Smooth muscle cell (in vitro differentiated cells): ENCODE measurements at regions not wholly inside any gene's neighbourhood (a gene's known extent, or its start where the extent isn't known, plus 50 kb on each side); places are given as distances from the start of the nearest gene placed in this dataset.

Source experiments
- DNase-seq: peaks from one replicate; lab custom pipeline; 2025; ENCODE audit not compliant: unreplicated experiment; lab: John Stamatoyannopoulos, UW
- H2AFZ ChIP-seq: fragments of 200-600 bp; sonication (generic); 2 replicates; pipeline ENCODE4 v1.6.0; 2016; ENCODE audit warnings: antibody characterized with exemption, low read depth, mild to moderate bottlenecking
- H3F3A ChIP-seq: fragments of 200-600 bp; sonication (generic); 2 replicates; pipeline ENCODE4 v1.6.0; 2017; ENCODE audit warnings: antibody characterized with exemption, low read depth
- H3K27ac ChIP-seq: fragments of 200-600 bp; sonication (generic); 2 replicates; pipeline ENCODE4 v1.5.1; 2016; ENCODE audit warnings: low read depth, mild to moderate bottlenecking
- H3K27me3 ChIP-seq: fragments of 200-600 bp; sonication (generic); 2 replicates; pipeline ENCODE4 v1.6.1; 2016; ENCODE audit warnings: low read depth, mild to moderate bottlenecking
- H3K36me3 ChIP-seq: fragments of 200-600 bp; sonication (generic); 2 replicates; pipeline ENCODE4 v1.5.1; 2016; ENCODE audit warnings: low read depth
- H3K4me1 ChIP-seq: fragments of 200-600 bp; sonication (generic); 2 replicates; pipeline ENCODE4 v1.5.1; 2016; ENCODE audit warnings: low read depth
- H3K4me2 ChIP-seq: fragments of 200-600 bp; sonication (generic); 2 replicates; pipeline ENCODE4 v1.6.0; 2016; ENCODE audit warnings: mild to moderate bottlenecking
- H3K4me3 ChIP-seq: fragments of 200-600 bp; sonication (generic); 2 replicates; pipeline ENCODE4 v1.5.1; 2016; ENCODE audit warnings: mild to moderate bottlenecking
- H3K79me2 ChIP-seq: fragments of 200-600 bp; sonication (generic); 2 replicates; pipeline ENCODE4 v1.6.0; 2016; ENCODE audit warnings: low read depth, mild to moderate bottlenecking
- H3K9ac ChIP-seq: fragments of 200-600 bp; sonication (generic); 2 replicates; pipeline ENCODE4 v1.6.0; 2016; ENCODE audit warnings: low read depth
- H3K9me3 ChIP-seq: fragments of 200-600 bp; sonication (generic); replicated peaks from 2 replicates; pipeline ENCODE4 v1.5.1; 2016; ENCODE audit warnings: low read depth
- H4K20me1 ChIP-seq: fragments of 200-600 bp; sonication (generic); 2 replicates; pipeline ENCODE4 v1.6.0; 2016; ENCODE audit warnings: low read depth
- WGBS: methylation state at CpG from one replicate; pipeline ENCODE4 v1.1.7; 2016; ENCODE audit warnings: low lambda C conversion rate; 5-methylcytosine and 5-hydroxymethylcytosine counted together
- TF ChIP-seq, protein P1 (sequence below): fragments of 200-600 bp; sonication (generic); IDR thresholded peaks from 2 replicates; pipeline ENCODE4 v1.5.1; 2017; ENCODE audit warnings: borderline replicate concordance, mild to moderate bottlenecking, antibody characterized with exemption; ENCODE audit not compliant: insufficient read depth, poor library complexity, severe bottlenecking

GRCh38 chr16:85436636-85437165 is 176.4 kb upstream of the GSE1 start:
- H3K27me3 ChIP-seq = no peaks in the 10 kb centered on the region
- H3K36me3 ChIP-seq = no peaks in the 10 kb centered on the region
- no peaks in the 10 kb centered on the region for H3K79me2 ChIP-seq
- peaks cover 10% of the 10 kb centered on the region for H3K4me1 ChIP-seq
- H3K4me3 ChIP-seq = no peak overlapping the region
- TF ChIP-seq, protein P1, sequence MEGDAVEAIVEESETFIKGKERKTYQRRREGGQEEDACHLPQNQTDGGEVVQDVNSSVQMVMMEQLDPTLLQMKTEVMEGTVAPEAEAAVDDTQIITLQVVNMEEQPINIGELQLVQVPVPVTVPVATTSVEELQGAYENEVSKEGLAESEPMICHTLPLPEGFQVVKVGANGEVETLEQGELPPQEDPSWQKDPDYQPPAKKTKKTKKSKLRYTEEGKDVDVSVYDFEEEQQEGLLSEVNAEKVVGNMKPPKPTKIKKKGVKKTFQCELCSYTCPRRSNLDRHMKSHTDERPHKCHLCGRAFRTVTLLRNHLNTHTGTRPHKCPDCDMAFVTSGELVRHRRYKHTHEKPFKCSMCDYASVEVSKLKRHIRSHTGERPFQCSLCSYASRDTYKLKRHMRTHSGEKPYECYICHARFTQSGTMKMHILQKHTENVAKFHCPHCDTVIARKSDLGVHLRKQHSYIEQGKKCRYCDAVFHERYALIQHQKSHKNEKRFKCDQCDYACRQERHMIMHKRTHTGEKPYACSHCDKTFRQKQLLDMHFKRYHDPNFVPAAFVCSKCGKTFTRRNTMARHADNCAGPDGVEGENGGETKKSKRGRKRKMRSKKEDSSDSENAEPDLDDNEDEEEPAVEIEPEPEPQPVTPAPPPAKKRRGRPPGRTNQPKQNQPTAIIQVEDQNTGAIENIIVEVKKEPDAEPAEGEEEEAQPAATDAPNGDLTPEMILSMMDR = no peak
- no peaks in the 10 kb centered on the region for H3K9me3 ChIP-seq
- H2AFZ ChIP-seq = no peak overlapping the region
- H3K27ac ChIP-seq = no peak overlapping the region
- no peak overlapping the region for H3K9ac ChIP-seq
- DNase-seq = no peak
- H4K20me1 ChIP-seq = peaks cover 79% of the 10 kb centered on the region
- WGBS = 59% methylated on average over 29 of the region's 35 CpGs
- no peaks in the 10 kb centered on the region for H3F3A ChIP-seq
- peak overlapping the region; percentile 64 for H3K4me2 ChIP-seq

GRCh38 chr16:85437166-85438052 is 175.7 kb upstream of the GSE1 start:
- DNase-seq = no peak
- Histone ChIP-seq H3K79me2 (no peaks in the 10 kb centered on the region), H2AFZ (no peak overlapping the region), H3K27ac (no peak overlapping the region), H3K4me2 (peak overlapping the region; percentile 64), H3K9ac (no peak overlapping the region), H3K9me3 (no peaks in the 10 kb centered on the region), H4K20me1 (peaks cover 81% of the 10 kb centered on the region), H3K27me3 (no peaks in the 10 kb centered on the region), H3K4me1 (peaks cover 10% of the 10 kb centered on the region), H3F3A (no peaks in the 10 kb centered on the region), H3K36me3 (no peaks in the 10 kb centered on the region), H3K4me3 (no peak overlapping the region)
- 48% methylated on average over 25 of the region's 25 CpGs for WGBS
- TF ChIP-seq, protein P1 = no peak

DNA sequence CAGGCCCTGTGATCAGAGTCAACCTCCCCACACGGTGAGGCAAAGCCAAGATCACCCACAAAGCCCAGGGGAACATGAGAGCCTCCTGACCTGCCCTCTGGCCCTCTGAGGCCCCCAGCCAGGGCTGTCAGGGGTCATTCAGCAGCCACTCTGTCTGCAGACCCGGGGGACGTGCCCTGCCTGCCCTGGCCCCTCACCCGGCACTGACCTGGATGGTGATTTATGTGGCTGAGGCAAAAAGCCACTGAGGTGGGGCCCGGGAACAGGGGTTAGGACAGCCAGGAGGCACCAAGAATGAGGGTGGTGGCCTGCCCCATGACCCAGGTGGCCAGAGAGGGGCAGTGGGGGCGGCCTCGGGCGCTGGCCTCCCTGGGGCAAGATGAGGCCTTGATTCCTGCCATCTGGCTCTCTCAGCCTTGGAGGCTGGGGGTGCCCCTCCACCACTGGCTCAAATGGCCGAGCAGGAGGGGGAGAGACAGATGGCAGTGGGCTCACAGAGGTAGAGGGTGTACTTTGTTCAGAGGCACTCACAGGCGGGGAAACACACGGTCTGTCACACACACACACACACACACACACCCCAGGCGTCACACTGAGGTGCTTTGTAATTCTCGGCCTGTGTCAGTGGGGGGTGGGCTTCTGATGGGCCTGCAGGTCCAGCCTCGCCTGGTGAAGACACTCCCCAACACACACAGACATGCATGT is 174.0 kb upstream of the GSE1 start:
- H3K79me2 ChIP-seq = no peaks in the 10 kb centered on the region
- no peaks in the 10 kb centered on the region for H3K36me3 ChIP-seq
- no peak for DNase-seq
- peaks cover 10% of the 10 kb centered on the region for H3K4me1 ChIP-seq
- no peak overlapping the region for H3K4me3 ChIP-seq
- H3K27ac ChIP-seq = no peak overlapping the region
- peaks cover 79% of the 10 kb centered on the region for H4K20me1 ChIP-seq
- TF ChIP-seq, protein P1 = no peak
- H3F3A ChIP-seq = no peaks in the 10 kb centered on the region
- H3K27me3 ChIP-seq = no peaks in the 10 kb centered on the region
- H3K9me3 ChIP-seq = no peaks in the 10 kb centered on the region
- no peak overlapping the region for H3K4me2 ChIP-seq
- WGBS = 94% methylated on average over 14 of the region's 14 CpGs
- no peak overlapping the region for H2AFZ ChIP-seq
- no peak overlapping the region for H3K9ac ChIP-seq
